Fibroblast of lung (primary cell): ENCODE measurements at regions not wholly inside any gene's neighbourhood (a gene's known extent, or its start where the extent isn't known, plus 50 kb on each side); places are given as distances from the start of the nearest gene placed in this dataset.

Source experiments
- EZH2 ChIP-seq: IDR thresholded peaks from 2 replicates; pipeline ENCODE4 v1.5.1; 2012; ENCODE audit warnings: low read length, control low read depth, mild to moderate bottlenecking; ENCODE audit errors: missing control alignments
- TF ChIP-seq, protein P1 (sequence below), 2 donors: IDR thresholded peaks in 1 of 2; conservative IDR thresholded peaks in 1 of 2; 1 replicate in 1 of 2; 2 replicates in 1 of 2; pipeline ENCODE4 v1.5.1; 2011 to 2012; ENCODE audit warnings: low read length in 2 of 2, control low read depth in 1 of 2, inconsistent platforms in 1 of 2, low read depth in 1 of 2, mild to moderate bottlenecking in 1 of 2

DNA sequence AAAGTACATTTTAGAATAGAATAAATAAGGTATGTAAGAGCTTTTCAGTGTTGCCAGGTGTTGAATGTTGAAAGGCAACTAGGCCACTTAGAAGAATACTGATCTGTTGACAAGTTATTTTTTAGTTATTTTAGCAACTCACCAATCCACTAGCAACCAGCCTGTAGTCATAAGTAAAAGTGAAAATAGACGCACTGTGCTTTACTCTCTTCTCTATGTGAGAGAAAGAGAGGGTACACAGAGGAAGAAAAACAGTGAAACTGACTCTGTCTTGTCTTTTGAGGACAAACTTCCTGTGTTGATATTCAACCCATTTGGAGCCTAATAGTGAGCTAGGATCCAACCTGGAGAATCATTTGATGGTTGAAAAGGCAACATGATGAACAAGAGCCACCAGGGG is 327.1 kb upstream of the GOLIM4 start:
- TF ChIP-seq, protein P1, sequence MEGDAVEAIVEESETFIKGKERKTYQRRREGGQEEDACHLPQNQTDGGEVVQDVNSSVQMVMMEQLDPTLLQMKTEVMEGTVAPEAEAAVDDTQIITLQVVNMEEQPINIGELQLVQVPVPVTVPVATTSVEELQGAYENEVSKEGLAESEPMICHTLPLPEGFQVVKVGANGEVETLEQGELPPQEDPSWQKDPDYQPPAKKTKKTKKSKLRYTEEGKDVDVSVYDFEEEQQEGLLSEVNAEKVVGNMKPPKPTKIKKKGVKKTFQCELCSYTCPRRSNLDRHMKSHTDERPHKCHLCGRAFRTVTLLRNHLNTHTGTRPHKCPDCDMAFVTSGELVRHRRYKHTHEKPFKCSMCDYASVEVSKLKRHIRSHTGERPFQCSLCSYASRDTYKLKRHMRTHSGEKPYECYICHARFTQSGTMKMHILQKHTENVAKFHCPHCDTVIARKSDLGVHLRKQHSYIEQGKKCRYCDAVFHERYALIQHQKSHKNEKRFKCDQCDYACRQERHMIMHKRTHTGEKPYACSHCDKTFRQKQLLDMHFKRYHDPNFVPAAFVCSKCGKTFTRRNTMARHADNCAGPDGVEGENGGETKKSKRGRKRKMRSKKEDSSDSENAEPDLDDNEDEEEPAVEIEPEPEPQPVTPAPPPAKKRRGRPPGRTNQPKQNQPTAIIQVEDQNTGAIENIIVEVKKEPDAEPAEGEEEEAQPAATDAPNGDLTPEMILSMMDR (conservative IDR thresholded peaks at IDR 0.05 in 1 of 2, IDR thresholded peaks at IDR 0.05 in 1 of 2; ENCODE audit: low read depth in 1 of 2, low read length in 2 of 2): no peak
- no peak for TF ChIP-seq EZH2
